IMR-90 (cell line): ENCODE measurements at regions not wholly inside any gene's neighbourhood (a gene's known extent, or its start where the extent isn't known, plus 50 kb on each side); places are given as distances from the start of the nearest gene placed in this dataset.

Experiments
- ATAC-seq: fragments of 200-7000 bp; cut with Tn5 transposase; 2 replicates; pipeline ENCODE4 v1.9.1; 2020; ENCODE audit warnings: low read depth, mild to moderate bottlenecking, moderate library complexity
- BruUV-seq: library from RNA; stranded (reverse); fragments of 400-500 nt; replicated peaks from 2 replicates; lab custom pipeline; 2021; lab: Mats Ljungman, UMichigan
- CTCF ChIA-PET: fragments of 300-600 bp; formaldehyde crosslinking; extraction: SDS; loops from one replicate; lab custom pipeline; 2021; ENCODE audit warnings: antibody characterized with exemption; lab: Yijun Ruan, JAX
- POLR2A ChIA-PET: fragments of 300-600 bp; sonication (Branson Sonifier 250); formaldehyde crosslinking; loops from one replicate; lab custom pipeline; 2022; ENCODE audit warnings: antibody characterized with exemption; ENCODE audit not compliant: unreplicated experiment; lab: Charles Lee
- DNase-seq: peaks from one replicate; pipeline ENCODE4 v3.0.0; 2013
- H2AFZ ChIP-seq: replicated peaks from 2 replicates; pipeline ENCODE3; 2013; ENCODE audit warnings: low read length, mild to moderate bottlenecking; ENCODE audit not compliant: poor library complexity
- H2AK5ac ChIP-seq: 2 replicates; pipeline ENCODE4 v1.6.1; 2013; ENCODE audit warnings: low read depth, low read length, inconsistent platforms
- H2AK9ac ChIP-seq: replicated peaks from 2 replicates; pipeline ENCODE3; 2013; ENCODE audit warnings: mild to moderate bottlenecking, low read depth, low read length, moderate library complexity; ENCODE audit not compliant: poor library complexity
- H2BK120ac ChIP-seq: 2 replicates; pipeline ENCODE4 v1.6.1; 2013; ENCODE audit warnings: low read depth, low read length, inconsistent platforms
- H2BK15ac ChIP-seq: 3 replicates; pipeline ENCODE4 v1.6.1; 2013; ENCODE audit warnings: low read depth, low read length, inconsistent platforms
- H2BK20ac ChIP-seq: 2 replicates; pipeline ENCODE4 v1.6.1; 2013; ENCODE audit warnings: low read depth, mild to moderate bottlenecking, inconsistent platforms, low read length, moderate library complexity
- H2BK5ac ChIP-seq: 2 replicates; pipeline ENCODE4 v1.6.1; 2013; ENCODE audit warnings: mild to moderate bottlenecking, low read depth, low read length, inconsistent platforms; ENCODE audit not compliant: poor library complexity, severe bottlenecking
- H3K14ac ChIP-seq: replicated peaks from 2 replicates; pipeline ENCODE4 v1.6.1; 2013; ENCODE audit warnings: low read depth, low read length, inconsistent platforms
- H3K18ac ChIP-seq: 2 replicates; pipeline ENCODE4 v1.6.1; 2013; ENCODE audit warnings: low read depth, low read length, control low read depth
- H3K23ac ChIP-seq: 2 replicates; pipeline ENCODE4 v1.6.1; 2013; ENCODE audit warnings: low read depth, low read length, inconsistent platforms
- H3K27ac ChIP-seq: 2 replicates; pipeline ENCODE4 v1.5.1; 2013; ENCODE audit warnings: mild to moderate bottlenecking, control low read depth, low read length; ENCODE audit not compliant: insufficient read depth
- H3K27me3 ChIP-seq: 2 replicates; pipeline ENCODE4 v1.6.1; 2013; ENCODE audit warnings: low read length; ENCODE audit not compliant: control insufficient read depth, insufficient read depth
- H3K36me3 ChIP-seq: 2 replicates; pipeline ENCODE4 v1.6.1; 2013; ENCODE audit warnings: low read length, mixed read lengths; ENCODE audit not compliant: control insufficient read depth, insufficient read depth
- H3K4ac ChIP-seq: 2 replicates; pipeline ENCODE4 v1.6.1; 2013; ENCODE audit warnings: low read depth, low read length, inconsistent platforms
- H3K4me1 ChIP-seq: 2 replicates; pipeline ENCODE4 v1.6.1; 2013; ENCODE audit warnings: low read length, mixed read lengths; ENCODE audit not compliant: control insufficient read depth, insufficient read depth
- H3K4me2 ChIP-seq: 2 replicates; pipeline ENCODE4 v1.6.1; 2013; ENCODE audit warnings: low read depth, mild to moderate bottlenecking, control low read depth, low read length, moderate library complexity
- H3K4me3 ChIP-seq: 2 replicates; pipeline ENCODE4 v1.5.1; 2013; ENCODE audit warnings: low read depth, mild to moderate bottlenecking, control low read depth, low read length, moderate library complexity; ENCODE audit not compliant: insufficient read depth
- H3K56ac ChIP-seq: 2 replicates; pipeline ENCODE4 v1.6.1; 2013; ENCODE audit warnings: low read length, inconsistent platforms; ENCODE audit not compliant: insufficient read depth; ENCODE audit errors: extremely low read depth
- H3K79me1 ChIP-seq, 2 experiments: 2 replicates each; pipeline ENCODE4 v1.6.1; 2013; ENCODE audit warnings: low read length in 2 of 2, inconsistent platforms in 1 of 2, low read depth in 1 of 2
- H3K9ac ChIP-seq: 2 replicates; pipeline ENCODE4 v1.6.1; 2013; ENCODE audit warnings: low read depth, low read length, control low read depth
- H3K9me1 ChIP-seq: 2 replicates; pipeline ENCODE4 v1.6.1; 2013; ENCODE audit warnings: low read length, inconsistent platforms; ENCODE audit not compliant: insufficient read depth
- H3K9me3 ChIP-seq: 2 replicates; pipeline ENCODE4 v1.6.1; 2013; ENCODE audit warnings: low read length; ENCODE audit not compliant: control insufficient read depth, insufficient read depth
- H4K20me1 ChIP-seq: 2 replicates; pipeline ENCODE4 v1.6.1; 2013; ENCODE audit warnings: low read length, inconsistent platforms; ENCODE audit not compliant: insufficient read depth
- H4K5ac ChIP-seq: 2 replicates; pipeline ENCODE4 v1.6.1; 2013; ENCODE audit warnings: mild to moderate bottlenecking, low read depth, low read length, control low read depth
- H4K8ac ChIP-seq, 2 experiments: 2 replicates each; pipeline ENCODE4 v1.6.1; 2013; ENCODE audit warnings: low read depth in 2 of 2, low read length in 2 of 2, control low read depth in 1 of 2, inconsistent platforms in 1 of 2
- H4K91ac ChIP-seq: 2 replicates; pipeline ENCODE4 v1.6.1; 2013; ENCODE audit warnings: low read depth, low read length, inconsistent platforms; ENCODE audit not compliant: insufficient read depth
- BHLHE40 ChIP-seq: fragments of 150-350 bp; IDR thresholded peaks from 2 replicates; pipeline ENCODE4 v1.6.1; 2016; ENCODE audit warnings: mild to moderate bottlenecking, low read depth, low read length
- CEBPB ChIP-seq: IDR thresholded peaks from 2 replicates; pipeline ENCODE4 v1.6.1; 2012; ENCODE audit warnings: low read depth, low read length, improper control_type of control experiment
- CHD1 ChIP-seq: IDR thresholded peaks from 2 replicates; pipeline ENCODE4 v1.6.1; 2012; ENCODE audit warnings: low read depth, low read length, improper control_type of control experiment
- FOS ChIP-seq: fragments of 150-350 bp; IDR thresholded peaks from 2 replicates; pipeline ENCODE4 v1.6.1; 2016; ENCODE audit warnings: low read depth, low read length
- MAFK ChIP-seq: IDR thresholded peaks from 2 replicates; pipeline ENCODE4 v1.6.1; 2012; ENCODE audit warnings: low read depth, low read length, improper control_type of control experiment
- MAZ ChIP-seq: IDR thresholded peaks from 2 replicates; pipeline ENCODE4 v1.6.1; 2012; ENCODE audit warnings: low read depth, mild to moderate bottlenecking, low read length, improper control_type of control experiment, moderate library complexity, borderline replicate concordance
- MXI1 ChIP-seq: IDR thresholded peaks from 2 replicates; pipeline ENCODE4 v1.6.1; 2012; ENCODE audit warnings: low read depth, mild to moderate bottlenecking, low read length, moderate library complexity, borderline replicate concordance
- NFE2L2 ChIP-seq: fragments of 150-350 bp; IDR thresholded peaks from 2 replicates; pipeline ENCODE4 v1.6.1; 2016; ENCODE audit warnings: low read depth, mild to moderate bottlenecking, low read length
- POLR2A ChIP-seq: IDR thresholded peaks from 2 replicates; pipeline ENCODE4 v1.6.1; 2012; ENCODE audit warnings: mild to moderate bottlenecking, low read depth, low read length
- RAD21 ChIP-seq: IDR thresholded peaks from 2 replicates; pipeline ENCODE4 v1.6.1; 2012; ENCODE audit warnings: low read length, improper control_type of control experiment
- RCOR1 ChIP-seq: IDR thresholded peaks from 2 replicates; pipeline ENCODE4 v1.6.1; 2012; ENCODE audit warnings: mild to moderate bottlenecking, low read length, improper control_type of control experiment; ENCODE audit not compliant: insufficient replicate concordance
- RFX5 ChIP-seq: IDR thresholded peaks from 2 replicates; pipeline ENCODE4 v1.8.0; 2012; ENCODE audit warnings: low read depth, mild to moderate bottlenecking, low read length, moderate library complexity
- SMC3 ChIP-seq: fragments of 150-350 bp; IDR thresholded peaks from 2 replicates; pipeline ENCODE4 v1.6.1; 2016; ENCODE audit warnings: low read depth, mild to moderate bottlenecking, antibody characterized with exemption, low read length, moderate library complexity
- WGBS, 2 experiments: methylation state at CpG; one replicate each; pipeline versions ENCODE4 v1.1.5 to v1.1.7; 2013; ENCODE audit warnings: missing lambda C conversion rate in 2 of 2; ENCODE audit not compliant: insufficient read length in 1 of 2; ENCODE audit errors: extremely low coverage in 2 of 2; 5-methylcytosine and 5-hydroxymethylcytosine counted together
- dilution Hi-C: fragments of 300-500 bp; cut with HindIII; formaldehyde crosslinking; loops from one replicate; pipeline ENCODE4 v1.14.3; 2018; ENCODE audit warnings: low sequenced_read_pairs; ENCODE audit not compliant: unreplicated experiment
- in situ Hi-C: fragments of 300-500 bp; cut with MboI; formaldehyde crosslinking; loops from 3 replicates; pipeline ENCODE4 v1.14.3; 2019; ENCODE audit warnings: low sequenced_read_pairs, inconsistent platforms, mixed read lengths
- intact Hi-C: fragments of 100-400 bp; cut with micrococcal nuclease; formaldehyde crosslinking; loops from 2 replicates; pipeline ENCODE4 v1.10.0; 2022
- TF ChIP-seq, protein P1 (sequence below): fragments of 150-350 bp; IDR thresholded peaks from 2 replicates; pipeline ENCODE4 v1.6.1; 2017; ENCODE audit warnings: mild to moderate bottlenecking, antibody characterized with exemption, low read length, low read depth
- TF ChIP-seq, protein P2 (sequence below): conservative IDR thresholded peaks from 2 replicates; pipeline ENCODE4 v1.5.1; 2012; ENCODE audit warnings: mild to moderate bottlenecking, low read depth, low read length, improper control_type of control experiment
- TF ChIP-seq, protein P3 (sequence below): fragments of 150-350 bp; IDR thresholded peaks from 2 replicates; pipeline ENCODE4 v1.6.1; 2016; ENCODE audit warnings: low read depth, mild to moderate bottlenecking, low read length, moderate library complexity, borderline replicate concordance

DNA sequence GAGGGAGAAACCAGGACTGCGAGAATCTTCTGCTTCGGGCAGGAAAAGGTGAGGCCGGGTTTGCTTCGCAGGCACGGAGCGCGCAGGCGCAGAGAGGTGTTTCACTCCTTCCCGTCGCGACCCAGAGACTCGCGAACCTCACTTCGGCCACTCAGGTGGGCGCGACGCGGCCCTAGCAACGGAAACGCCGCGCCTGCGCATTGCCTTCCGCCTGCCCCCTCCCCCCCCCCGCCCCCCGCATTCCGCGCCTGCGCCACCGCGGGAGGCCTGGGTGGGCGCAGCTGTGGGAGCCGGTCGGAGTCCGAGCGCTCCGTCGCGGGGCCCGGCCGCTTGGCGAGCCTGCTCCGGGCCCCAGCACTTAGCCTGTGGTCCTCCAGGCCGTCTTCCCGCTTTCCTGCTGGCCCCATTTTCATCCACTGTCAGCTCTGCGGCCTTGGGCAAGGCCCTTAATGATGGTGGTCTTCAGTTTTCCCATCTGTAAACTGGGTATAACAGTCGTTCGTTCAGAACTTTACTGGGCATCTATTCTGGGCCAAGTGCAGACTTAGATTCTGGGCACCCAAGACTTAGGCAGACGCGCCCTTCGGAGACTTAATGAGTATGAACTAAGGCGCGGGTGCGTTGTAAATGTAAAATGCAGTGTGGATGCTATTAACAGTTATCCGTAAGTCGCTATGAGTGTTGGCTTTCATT, 62.1 kb upstream of the ACKR3 start:
- no peak overlapping the region for H4K8ac ChIP-seq
- H3K27me3 ChIP-seq, result peaks cover 9% of the 10 kb centered on the region; the same call in 1 of the 2 replicates
- no peaks in the 10 kb centered on the region for H3K9me1 ChIP-seq
- H4K20me1 ChIP-seq, result no peaks in the 10 kb centered on the region
- no peak for TF ChIP-seq MAFK
- no peak for TF ChIP-seq CEBPB
- no peak for TF ChIP-seq POLR2A
- TF ChIP-seq BHLHE40, result no peak
- TF ChIP-seq, protein P1, sequence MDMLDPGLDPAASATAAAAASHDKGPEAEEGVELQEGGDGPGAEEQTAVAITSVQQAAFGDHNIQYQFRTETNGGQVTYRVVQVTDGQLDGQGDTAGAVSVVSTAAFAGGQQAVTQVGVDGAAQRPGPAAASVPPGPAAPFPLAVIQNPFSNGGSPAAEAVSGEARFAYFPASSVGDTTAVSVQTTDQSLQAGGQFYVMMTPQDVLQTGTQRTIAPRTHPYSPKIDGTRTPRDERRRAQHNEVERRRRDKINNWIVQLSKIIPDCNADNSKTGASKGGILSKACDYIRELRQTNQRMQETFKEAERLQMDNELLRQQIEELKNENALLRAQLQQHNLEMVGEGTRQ, result no peak
- TF ChIP-seq MXI1, result no peak
- TF ChIP-seq SMC3, result no peak
- TF ChIP-seq, protein P2, sequence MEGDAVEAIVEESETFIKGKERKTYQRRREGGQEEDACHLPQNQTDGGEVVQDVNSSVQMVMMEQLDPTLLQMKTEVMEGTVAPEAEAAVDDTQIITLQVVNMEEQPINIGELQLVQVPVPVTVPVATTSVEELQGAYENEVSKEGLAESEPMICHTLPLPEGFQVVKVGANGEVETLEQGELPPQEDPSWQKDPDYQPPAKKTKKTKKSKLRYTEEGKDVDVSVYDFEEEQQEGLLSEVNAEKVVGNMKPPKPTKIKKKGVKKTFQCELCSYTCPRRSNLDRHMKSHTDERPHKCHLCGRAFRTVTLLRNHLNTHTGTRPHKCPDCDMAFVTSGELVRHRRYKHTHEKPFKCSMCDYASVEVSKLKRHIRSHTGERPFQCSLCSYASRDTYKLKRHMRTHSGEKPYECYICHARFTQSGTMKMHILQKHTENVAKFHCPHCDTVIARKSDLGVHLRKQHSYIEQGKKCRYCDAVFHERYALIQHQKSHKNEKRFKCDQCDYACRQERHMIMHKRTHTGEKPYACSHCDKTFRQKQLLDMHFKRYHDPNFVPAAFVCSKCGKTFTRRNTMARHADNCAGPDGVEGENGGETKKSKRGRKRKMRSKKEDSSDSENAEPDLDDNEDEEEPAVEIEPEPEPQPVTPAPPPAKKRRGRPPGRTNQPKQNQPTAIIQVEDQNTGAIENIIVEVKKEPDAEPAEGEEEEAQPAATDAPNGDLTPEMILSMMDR, result no peak
- no peak for TF ChIP-seq MAZ
- TF ChIP-seq NFE2L2, result no peak
- no peak for TF ChIP-seq RCOR1
- no peak for TF ChIP-seq CHD1
- TF ChIP-seq RAD21, result no peak
- no peak for TF ChIP-seq RFX5
- no peak for TF ChIP-seq FOS
- TF ChIP-seq, protein P3, sequence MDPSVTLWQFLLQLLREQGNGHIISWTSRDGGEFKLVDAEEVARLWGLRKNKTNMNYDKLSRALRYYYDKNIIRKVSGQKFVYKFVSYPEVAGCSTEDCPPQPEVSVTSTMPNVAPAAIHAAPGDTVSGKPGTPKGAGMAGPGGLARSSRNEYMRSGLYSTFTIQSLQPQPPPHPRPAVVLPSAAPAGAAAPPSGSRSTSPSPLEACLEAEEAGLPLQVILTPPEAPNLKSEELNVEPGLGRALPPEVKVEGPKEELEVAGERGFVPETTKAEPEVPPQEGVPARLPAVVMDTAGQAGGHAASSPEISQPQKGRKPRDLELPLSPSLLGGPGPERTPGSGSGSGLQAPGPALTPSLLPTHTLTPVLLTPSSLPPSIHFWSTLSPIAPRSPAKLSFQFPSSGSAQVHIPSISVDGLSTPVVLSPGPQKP, result no peak
- intact Hi-C loops (no loop called here), in situ Hi-C loops (loop anchor here (25.0 kb wide), 1 partner anchor 1055 kb away; the partner anchor contains the start of gene PRLH), dilution Hi-C loops (no loop called here)
- H3K18ac ChIP-seq, result no peak overlapping the region
- ATAC-seq (no peak), DNase-seq (no peak)
- no peak overlapping the region for H3K23ac ChIP-seq
- H2BK5ac ChIP-seq, result no peak overlapping the region
- peaks cover 2% of the 10 kb centered on the region; the same call in 1 of the 2 replicates for H3K9me3 ChIP-seq
- ChIA-PET CTCF (no interaction called here), POLR2A (no interaction called here)
- H2BK20ac ChIP-seq, result no peak overlapping the region
- no peaks in the 10 kb centered on the region for H3K36me3 ChIP-seq
- no peak overlapping the region for H4K5ac ChIP-seq
- H3K4me2 ChIP-seq, result peak overlapping the region; percentile 41; the same call in 1 of the 2 replicates
- no peak overlapping the region for H3K27ac ChIP-seq
- no peak overlapping the region for H2AFZ ChIP-seq
- WGBS, 2 experiments, result 24% methylated on average over 7 of the region's 56 CpGs; no CpG with 5 or more reads in 1 of the 2 experiments
- H3K56ac ChIP-seq, result no peak overlapping the region
- no peak overlapping the region for H2AK5ac ChIP-seq
- no peak overlapping the region for H3K14ac ChIP-seq
- no TSS peak for BruUV-seq
- H3K4ac ChIP-seq, result no peak overlapping the region
- H2AK9ac ChIP-seq, result no peak overlapping the region
- no peak overlapping the region for H2BK120ac ChIP-seq
- no peak overlapping the region for H2BK15ac ChIP-seq
- H4K91ac ChIP-seq, result no peak overlapping the region
- H3K9ac ChIP-seq, result no peak overlapping the region
- no peaks in the 10 kb centered on the region for H3K4me1 ChIP-seq
- no peaks in the 10 kb centered on the region for H3K79me1 ChIP-seq
- H3K4me3 ChIP-seq, result no peak overlapping the region; the same call in 1 of the 2 replicates
